Hypothalamus (tissue), 51 donors: ENCODE measurements at regions not wholly inside any gene's neighbourhood (a gene's known extent, or its start where the extent isn't known, plus 50 kb on each side); places are given as distances from the start of the nearest gene placed in this dataset.
A peak's percentile ranks its signal among the peaks of the same experiment; 100 is the strongest.

Source experiments
- DNase-seq, 51 donors: peaks; one replicate each; lab custom pipeline; 2025; lab: John Stamatoyannopoulos, UW

GRCh38 chr18:61756244-61756643, 136.6 kb downstream of the RNF152 start:
- peak in 1 of 51 donors; percentile 12 for DNase-seq

GRCh38 chr18:61755555-61755954, 137.3 kb downstream of the RNF152 start:
- no peak for DNase-seq

- no peak for DNase-seq
Measured at GRCh38 chr18:61754039-61754583, 138.7 kb downstream of the RNF152 start.

- no peak for DNase-seq
Measured at GRCh38 chr18:61753373-61753772, 139.4 kb downstream of the RNF152 start.

GRCh38 chr18:61752973-61753372, 139.8 kb downstream of the RNF152 start:
- no peak for DNase-seq

- no peak for DNase-seq
Measured at GRCh38 chr18:61750840-61751668, 141.8 kb downstream of the RNF152 start.

- no peak for DNase-seq
Measured at GRCh38 chr18:61749546-61749945, 143.3 kb downstream of the RNF152 start.

- no peak for DNase-seq
Measured at GRCh38 chr18:61749031-61749430, 143.8 kb downstream of the RNF152 start.

- no peak for DNase-seq
Measured at GRCh38 chr18:61748004-61748403, 144.8 kb downstream of the RNF152 start.

GRCh38 chr18:61743775-61744531, 148.9 kb downstream of the RNF152 start:
- no peak for DNase-seq

GRCh38 chr18:61742565-61743429, 150.0 kb downstream of the RNF152 start:
- peak in 11 of 51 donors; percentile 3 to 31 (median 15) for DNase-seq

- DNase-seq, result no peak
Measured at GRCh38 chr18:61741881-61742454, 150.8 kb downstream of the RNF152 start.

- DNase-seq, result no peak
Measured at GRCh38 chr18:61738488-61738887, 154.3 kb downstream of the RNF152 start.

- DNase-seq, result no peak
Measured at GRCh38 chr18:61738042-61738441, 154.8 kb downstream of the RNF152 start.

- DNase-seq, result no peak
Measured at GRCh38 chr18:61736133-61736532, 156.7 kb downstream of the RNF152 start.

GRCh38 chr18:61735564-61736102, 157.2 kb downstream of the RNF152 start:
- DNase-seq, result no peak

- no peak for DNase-seq
Measured at GRCh38 chr18:61734396-61734795, 158.4 kb downstream of the RNF152 start.

GRCh38 chr18:61732854-61733253, 160.0 kb downstream of the RNF152 start:
- no peak for DNase-seq

- no peak for DNase-seq
Measured at GRCh38 chr18:61731693-61732376, 161.0 kb downstream of the RNF152 start.
